ENCODE measurements at regions not wholly inside any gene's neighbourhood (a gene's known extent, or its start where the extent isn't known, plus 50 kb on each side); places are given as distances from the start of the nearest gene placed in this dataset.
A peak's percentile ranks its signal among the peaks of the same experiment; 100 is the strongest.
"Not testable (repeated sequence)": the region's sequence is repeated elsewhere in the genome, so short reads cannot be mapped to it uniquely, and the experiment has no call there.

DNA sequence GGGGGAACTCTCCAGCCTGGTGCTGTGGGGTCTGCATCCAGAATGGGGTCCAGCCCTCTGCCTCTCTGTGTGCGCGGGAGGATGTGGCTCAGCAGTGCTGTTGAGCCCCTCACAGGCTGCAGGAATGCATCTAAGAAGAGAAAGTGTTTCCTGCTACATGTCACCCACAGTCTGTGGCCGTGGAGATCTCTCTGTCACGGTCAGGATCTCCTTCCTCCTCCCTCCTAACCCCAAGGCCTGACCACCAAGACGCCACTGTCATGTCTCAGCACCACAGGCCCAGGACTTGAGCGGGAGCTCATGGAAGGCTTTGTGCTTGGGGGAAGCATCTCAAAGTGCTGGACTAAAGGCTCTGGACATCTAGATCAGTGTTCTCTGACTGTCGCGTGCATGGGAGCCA, 90.1 kb downstream of the SREK1 start:
- no peak for DNase-seq (ENCODE audit: low spot score)

DNA sequence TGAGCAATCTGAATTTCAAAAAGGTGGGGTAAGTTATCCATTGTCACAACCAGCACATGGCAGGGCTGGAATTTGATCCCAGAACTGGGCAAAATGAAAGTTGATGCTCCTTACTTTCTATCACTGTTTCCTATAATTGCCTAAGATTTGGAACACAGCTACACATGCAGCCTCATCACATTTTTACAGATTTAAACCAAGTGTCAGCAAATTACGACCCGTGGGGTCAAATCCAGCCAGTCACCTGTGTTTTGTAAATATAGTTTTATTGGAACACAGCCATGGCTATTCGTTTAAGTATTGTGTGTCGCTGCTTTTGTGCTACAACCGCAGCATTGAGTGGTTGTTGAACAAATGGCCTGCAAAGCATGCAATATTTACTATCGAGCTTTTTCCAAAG, 94.3 kb downstream of the SREK1 start:
- DNase-seq (ENCODE audit: low spot score) = no peak

DNA sequence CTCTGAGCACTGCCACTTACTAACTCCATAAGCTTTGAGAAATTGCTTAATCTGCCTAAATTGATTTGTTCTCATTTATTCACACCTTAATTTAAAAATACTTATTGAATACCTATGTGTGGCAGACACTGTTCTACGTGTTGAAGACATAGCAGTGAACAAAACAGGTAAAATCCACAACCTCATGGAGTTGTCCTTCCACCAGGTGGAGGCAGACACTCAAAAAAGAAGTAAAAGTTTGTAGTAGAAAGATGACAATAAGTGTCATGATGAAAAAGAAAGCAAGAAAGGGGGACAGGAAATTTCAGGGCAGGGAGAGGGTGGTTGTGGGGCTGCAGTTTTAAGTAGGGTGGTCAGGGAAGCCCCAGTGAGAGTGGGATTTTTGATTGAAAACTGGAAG, 94.9 kb downstream of the SREK1 start:
- no peak for DNase-seq (ENCODE audit: low spot score)

DNA sequence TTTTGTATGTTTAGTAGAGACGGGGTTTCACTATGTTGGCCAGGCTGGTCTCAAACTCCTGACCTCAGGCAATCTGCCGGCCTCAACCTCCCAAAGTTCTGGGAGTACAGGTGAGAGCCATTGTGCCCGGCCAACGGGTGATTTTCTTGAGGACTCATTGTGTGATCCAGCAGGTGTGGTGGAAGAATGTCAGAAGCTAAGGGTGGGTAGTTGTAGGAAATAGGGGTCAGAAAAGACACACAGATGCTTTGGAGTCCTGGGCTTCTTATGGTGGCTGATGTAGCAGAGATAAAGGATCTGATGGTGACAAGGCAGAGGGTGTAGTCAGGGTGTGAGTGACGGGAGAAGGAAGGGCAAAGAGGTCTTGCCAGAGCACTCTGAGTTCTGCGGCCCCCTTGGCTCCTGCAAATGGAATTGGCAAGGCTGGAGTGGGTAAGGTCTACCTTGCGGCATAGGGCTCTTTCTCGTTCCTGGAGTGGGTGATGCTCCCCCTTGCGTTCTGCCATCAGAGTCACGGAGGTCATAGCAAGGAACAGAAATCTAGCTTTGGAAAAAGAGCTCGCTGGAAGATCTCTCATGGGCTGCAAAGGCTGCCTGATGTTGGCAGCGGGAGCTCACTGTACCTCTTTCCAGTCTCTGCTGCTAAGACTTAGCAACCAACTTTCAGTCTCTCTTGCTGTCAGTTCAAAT, 97.2 kb downstream of the SREK1 start:
- no peak for DNase-seq (ENCODE audit: low spot score)

DNA sequence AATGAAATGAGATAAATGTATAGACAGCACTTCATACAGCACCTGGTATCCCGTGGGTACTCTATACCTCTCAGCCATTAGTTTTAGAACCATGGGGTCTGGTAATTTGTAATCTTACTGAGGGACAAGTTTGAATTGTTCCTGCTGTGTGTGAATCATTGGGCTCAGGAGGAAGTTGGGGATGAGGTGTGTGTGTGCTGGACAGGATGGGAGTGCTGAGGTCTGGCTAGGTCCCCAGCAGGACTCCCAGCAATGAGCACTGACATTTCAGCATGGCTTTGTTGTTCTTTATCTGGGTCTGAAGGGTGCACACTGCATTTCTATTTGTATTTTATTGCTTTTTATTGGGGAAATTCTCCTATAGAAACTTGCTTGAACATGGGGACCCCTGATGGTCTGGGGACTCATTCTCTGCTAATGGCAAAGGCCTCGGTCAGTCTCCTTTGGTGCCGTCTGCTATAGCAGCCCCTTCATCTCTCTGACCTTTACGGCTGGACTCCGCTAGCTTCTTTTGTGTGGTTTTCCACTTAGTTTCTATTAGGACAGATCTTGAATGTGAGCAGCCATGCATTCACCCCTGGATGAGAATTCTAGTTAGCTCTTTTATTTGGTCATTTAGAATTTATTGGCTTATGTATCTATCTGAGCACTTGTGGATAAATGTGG, 98.1 kb downstream of the SREK1 start:
- no peak for DNase-seq (ENCODE audit: low spot score)

DNA sequence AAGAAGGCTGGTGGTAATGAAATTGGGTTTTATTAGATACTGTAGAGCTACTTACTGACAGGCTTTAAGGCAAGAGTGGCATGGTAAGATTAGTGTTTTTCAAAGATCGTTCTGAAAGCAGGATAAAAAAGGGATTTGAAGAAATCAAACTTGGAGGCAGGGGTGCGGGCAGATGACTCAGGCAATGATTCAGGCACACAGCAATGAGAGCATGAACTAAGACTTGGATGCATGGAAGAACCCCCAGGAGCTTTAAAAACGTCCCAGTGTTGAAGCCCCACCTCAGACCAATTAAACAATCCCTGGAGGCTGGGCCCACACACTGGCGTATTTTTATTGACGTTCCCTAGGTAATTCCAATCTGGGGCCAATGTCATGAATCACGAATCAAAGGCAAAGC, 102.5 kb downstream of the SREK1 start:
- no peak for DNase-seq (ENCODE audit: low spot score)

DNA sequence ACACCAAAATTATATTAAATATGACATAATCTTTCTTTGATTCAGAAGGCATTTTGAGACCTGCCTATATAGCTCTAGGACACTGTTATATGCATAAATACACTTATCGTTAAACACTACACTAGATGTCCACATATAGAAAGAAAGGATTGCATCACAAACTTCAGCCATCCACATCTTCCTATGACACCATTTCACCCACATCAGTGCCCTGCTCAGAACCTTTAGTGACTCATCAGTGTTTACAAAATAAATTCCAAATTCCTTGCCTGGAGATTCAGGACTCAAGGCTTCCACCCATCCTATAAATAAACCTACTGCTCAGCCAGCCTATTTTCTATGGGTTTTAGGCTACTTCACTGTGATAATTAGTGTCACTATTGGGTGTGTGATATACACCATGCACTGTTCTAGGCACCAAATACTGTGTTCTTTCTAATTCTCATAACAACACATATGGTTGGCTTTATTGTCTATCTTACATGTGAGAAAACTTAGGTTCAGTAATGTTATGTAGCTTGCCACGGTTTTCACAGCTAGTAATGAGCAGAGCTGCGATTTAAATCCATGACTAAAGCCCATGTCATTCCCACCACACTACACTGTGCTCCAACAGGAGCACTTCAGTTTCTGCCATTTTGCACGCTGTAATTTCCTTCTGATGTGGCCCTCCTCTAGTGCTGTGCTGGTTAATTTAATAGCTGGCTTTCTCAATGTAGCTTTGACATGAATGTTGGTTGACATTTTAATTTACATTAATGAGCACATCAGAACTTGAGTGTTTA, 103.3 kb downstream of the SREK1 start:
- DNase-seq (ENCODE audit: low spot score) = peak; percentile 20

DNA sequence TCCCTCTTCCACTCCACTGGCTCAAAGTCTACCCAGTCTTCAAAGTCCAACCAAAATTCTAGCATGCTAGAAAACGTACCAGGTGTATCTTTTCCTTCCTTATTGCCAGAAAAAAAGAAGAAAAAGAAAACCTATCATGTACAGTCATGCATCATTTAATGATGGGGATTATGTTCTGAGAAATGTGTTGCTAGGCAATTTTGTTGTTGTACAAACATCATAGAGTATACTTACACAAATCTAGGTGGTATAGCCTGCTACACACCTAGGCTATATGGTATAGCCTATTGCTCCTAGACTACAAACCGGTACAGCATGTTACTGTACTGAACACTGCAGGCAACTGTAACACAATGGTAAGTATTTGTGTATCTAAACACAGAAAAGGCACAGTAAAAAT, 104.8 kb downstream of the SREK1 start:
- no peak for DNase-seq (ENCODE audit: low spot score)

DNA sequence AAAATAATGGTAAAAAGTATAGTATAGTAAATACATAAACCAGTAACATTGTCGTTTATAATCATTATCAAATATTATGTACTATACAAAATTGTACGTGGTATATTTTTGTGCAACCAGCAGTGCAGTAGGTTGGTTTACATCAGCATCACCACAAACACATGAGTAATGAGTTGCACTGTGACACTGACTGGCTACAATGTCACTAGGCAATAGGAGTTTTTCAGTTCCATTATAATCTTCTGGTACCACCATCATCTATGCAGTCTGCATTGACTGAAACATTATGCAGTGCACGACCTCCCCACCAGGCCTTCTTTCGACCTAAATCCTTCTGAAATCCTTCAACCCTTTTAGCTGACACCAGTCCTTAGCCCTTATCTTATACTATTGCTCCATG, 105.8 kb downstream of the SREK1 start:
- DNase-seq (ENCODE audit: low spot score) = no peak

DNA sequence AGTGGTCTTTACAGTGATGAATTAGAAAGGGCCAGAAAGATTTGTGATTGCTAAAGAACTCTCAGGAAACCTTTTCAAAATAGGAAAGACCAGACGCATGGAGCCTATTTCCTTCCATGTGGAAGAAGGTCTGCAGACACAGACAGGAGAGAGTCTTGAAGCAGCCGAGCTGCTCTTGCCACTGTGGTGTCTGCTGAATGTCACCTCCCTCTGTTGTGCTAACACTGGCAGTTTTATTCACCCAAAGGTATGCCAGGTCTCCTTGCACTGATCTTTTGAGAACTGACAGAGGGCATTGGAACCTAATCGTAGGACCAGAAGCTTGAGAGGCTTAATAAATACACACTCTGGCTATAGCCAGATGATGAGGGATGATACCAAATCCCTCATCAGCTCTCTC, 108.7 kb downstream of the SREK1 start:
- DNase-seq (ENCODE audit: low spot score) = no peak

DNA sequence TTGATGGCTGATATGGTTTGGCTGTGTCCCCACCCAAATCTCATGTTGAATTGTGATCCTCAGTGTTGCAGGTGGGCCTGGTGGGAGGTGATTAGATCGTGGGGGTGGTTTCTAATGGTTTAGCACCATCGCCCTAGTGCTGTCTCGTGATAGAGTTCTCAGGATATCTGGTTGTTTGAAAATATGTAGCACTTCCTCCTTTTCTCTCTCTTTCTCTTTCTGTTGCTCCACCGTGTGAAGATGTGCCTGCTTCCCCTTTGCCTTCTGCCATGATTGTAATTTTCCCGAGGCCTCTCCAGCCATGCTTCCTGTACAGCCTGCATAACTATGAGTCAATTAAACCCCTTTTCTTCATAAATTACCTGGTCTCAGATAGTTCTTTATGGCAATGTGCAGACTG, 111.6 kb downstream of the SREK1 start:
- DNase-seq (ENCODE audit: low spot score) = no peak

DNA sequence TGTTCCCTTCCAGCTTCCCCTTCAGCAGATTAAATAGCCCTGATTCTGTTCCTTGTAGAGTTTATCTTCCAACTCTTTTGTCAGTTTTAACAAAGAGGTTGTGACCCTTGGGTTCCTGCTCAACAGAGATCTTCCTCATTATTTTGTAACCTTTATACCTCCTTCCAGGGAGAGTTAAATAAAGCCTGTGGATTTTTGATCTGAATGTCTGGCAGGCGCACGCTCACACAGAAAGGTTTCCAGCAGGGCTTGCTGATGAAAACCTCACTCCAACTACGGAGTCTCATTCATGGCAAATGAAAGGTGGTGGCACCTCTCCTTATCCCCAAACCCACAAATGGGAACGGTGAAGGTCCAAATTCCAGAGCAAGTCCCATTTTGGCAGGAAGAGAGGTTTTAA, 129.0 kb downstream of the SREK1 start:
- no peak for DNase-seq (ENCODE audit: low spot score)

DNA sequence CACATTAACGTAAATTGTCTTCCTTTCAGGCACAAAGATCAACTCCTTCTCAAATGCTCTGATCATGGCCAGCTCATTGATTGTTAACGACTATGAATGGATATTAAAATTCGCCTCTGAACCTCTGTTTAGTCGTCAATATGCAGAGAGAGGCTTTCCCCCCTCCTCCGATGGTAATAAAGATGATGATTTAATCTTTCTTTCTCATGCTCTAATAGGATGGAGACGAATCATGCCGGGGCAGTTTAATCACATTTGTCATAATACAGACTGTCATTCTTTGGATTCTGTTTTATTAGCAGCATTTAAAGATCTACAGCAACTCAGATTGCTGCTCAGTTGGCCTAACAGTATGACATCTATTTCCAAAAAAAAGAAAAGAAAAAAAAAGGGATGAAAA, 132.9 kb downstream of the SREK1 start:
- no peak for DNase-seq (ENCODE audit: low spot score)

DNA sequence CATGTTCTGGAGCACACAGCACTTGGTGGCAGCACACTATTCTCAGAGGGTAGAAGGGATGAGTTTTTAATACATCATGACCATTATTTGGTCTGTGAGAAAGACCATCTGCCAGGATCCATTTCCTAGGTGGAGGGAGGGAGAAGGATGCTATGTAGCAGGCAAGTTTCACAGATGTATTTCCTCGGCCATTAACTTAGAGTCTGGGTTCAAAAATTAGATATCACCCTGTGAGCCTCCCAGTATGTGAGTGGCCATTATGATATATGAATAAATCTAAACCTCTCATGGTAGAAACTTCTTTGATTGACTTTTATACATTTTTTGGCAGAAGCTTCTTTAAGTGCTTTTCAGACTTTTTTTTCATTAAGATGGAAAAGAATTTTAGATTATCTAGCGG, 133.9 kb downstream of the SREK1 start:
- no peak for DNase-seq (ENCODE audit: low spot score)

DNA sequence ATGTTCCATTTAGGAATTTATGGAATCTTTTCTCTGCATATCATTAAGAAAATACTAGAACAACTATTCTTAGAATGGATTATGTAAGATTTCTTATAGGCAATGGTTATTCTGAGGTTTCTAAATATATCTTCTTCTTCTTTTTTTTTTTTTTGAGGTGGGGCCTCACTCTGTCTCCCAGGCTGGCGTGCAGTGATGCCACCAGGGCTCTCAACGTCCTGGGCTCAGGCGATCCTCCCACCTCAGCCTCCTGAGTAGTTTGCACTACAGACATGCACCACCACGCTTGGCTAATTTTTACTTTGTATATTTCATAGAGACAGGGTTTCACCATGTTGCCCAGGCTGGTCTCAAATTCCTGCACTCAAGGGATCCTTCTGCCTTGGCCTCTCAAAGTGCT, 137.2 kb downstream of the SREK1 start:
- no peak for DNase-seq (ENCODE audit: low spot score)

DNA sequence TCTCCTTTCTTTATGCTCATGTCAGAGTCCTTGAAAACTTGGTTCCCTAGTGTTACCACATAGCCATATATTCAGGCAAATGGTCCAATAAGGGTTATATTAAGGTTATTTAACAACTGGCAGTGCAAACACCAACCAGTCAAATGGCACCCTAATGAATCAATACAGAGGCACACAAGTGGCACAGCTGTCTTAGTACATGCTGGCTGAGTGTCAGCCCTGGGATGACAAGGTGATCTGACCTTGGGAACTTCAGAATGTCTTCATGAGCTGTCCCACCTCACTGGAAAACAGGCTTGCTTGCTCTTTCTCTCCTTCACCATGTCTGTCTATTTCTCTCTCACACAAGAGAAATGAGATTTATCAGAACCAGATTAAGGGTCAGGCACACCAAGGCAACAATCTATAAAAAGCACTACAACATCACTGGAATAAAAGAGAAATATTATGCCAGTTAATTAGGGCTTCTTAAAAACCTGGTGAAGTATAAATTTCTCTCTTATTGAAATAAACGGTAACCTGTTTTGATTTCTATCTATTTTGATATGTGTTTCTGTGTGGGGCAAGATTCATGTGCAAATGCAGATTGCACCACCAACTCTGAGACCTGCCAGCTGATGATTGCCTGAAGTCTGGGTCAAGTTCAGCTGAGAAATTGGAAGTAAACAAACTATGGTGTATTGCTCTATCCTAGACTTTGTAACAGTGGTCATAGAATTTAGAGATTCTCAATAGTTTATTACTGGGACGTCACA, 140.7 kb downstream of the SREK1 start:
- no peak for DNase-seq (ENCODE audit: low spot score)

DNA sequence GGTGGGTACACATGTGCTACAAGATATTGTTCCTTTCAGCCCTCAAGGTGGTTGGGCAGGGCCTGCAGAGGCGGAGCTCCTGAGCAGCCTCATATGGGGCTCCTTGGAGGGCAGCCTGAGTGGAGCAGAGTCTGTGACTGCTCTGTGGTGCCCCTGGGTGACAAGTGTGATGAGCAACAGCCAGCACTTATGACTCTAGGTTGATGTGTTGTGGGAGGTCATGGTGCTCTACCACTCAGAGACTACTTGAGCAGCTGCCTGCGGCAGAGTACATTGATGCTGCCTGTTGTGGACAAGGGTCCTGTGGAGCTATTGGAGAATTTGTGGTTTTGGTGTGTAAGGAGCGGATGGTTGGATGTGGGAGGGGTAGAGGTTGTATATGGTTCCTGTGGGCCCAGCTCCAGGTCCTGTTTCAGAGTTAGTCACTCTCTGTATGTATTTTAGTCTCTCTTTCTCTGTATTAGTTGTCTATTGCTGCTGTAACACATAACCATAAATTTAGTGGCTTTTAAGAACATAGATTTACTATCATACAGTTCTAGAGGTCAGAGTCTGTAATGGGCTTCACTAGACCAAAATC, 141.3 kb downstream of the SREK1 start:
- no peak for DNase-seq (ENCODE audit: low spot score)

DNA sequence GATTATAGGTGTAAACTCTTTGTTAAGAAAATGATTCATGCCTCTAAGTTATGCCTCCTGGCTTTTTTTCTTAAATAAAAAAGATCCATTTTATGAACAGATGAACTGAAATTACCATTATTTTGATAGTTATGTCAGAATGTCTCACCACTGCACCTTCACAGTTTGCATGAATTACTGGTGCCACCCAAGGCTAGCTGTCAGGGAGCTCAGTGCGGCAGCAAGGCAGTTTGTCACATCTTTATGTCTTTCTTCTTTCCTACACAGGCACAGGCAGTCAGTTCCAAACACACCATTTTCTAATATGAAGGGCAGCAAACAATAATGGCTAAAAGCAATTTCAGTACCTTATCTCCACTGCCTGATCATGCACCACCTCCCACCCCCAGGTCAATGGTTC, 147.7 kb downstream of the SREK1 start:
- no peak for DNase-seq (ENCODE audit: low spot score)

DNA sequence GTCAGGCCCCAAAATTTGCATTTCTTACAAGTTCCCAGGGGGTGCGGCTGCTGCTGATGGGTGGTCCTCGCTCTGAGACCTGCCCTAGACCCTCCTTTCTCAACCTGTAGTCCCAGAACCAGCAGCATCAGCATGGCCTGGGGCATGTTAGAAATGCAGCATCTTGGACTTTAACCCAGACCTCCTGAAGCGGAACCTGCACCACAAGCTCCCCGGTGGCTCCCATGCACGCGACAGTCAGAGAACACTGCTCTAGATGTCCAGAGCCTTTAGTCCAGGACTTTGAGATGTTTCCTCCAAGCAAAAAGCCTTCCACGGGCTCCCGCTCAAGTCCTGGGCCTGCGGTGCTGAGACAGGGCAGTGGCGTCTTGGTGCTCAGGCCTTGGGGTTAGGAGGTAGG, 149.8 kb downstream of the SREK1 start:
- not testable (repeated sequence) for DNase-seq (ENCODE audit: low spot score)

DNA sequence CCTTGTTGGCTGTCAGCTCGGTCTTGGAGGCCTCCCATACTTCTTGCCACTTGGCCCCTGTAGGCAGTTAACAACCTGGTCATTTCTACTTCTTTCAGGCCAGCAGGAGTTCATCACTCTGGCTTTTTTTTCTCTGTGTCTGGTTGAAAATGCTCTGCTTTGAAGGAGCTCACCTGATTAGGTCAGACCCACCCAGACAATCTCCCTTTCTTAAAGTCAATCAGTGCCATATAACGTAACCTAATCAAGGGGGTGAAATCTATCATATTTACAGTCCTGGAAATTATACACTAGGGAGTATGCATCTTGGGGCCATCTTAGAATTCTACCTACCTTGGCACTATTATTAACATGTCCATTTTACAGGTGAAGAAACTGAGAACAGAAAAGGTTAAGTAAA, 155.4 kb downstream of the SREK1 start:
- no peak for DNase-seq (ENCODE audit: low spot score)

DNA sequence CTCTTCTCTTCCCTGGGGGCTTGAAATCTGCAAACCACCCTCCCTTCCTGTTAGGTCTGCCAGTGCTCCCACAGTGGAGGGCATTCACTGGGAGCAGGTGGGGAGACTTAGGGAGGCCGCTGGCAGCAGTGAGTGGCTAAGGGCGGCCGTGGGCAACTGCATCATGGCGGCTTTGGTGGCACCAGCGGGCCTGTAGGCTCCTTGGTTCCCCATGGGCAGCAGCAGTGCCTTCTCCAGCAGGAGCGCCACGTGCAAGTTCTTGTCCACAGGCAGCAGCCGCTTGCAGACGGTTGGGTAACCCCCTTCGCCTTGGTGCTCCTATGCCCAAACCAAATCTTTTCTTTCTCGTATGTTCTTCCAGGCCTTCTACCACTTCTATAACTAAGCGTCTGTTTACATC, 158.2 kb downstream of the SREK1 start:
- no peak for DNase-seq (ENCODE audit: low spot score)

DNA sequence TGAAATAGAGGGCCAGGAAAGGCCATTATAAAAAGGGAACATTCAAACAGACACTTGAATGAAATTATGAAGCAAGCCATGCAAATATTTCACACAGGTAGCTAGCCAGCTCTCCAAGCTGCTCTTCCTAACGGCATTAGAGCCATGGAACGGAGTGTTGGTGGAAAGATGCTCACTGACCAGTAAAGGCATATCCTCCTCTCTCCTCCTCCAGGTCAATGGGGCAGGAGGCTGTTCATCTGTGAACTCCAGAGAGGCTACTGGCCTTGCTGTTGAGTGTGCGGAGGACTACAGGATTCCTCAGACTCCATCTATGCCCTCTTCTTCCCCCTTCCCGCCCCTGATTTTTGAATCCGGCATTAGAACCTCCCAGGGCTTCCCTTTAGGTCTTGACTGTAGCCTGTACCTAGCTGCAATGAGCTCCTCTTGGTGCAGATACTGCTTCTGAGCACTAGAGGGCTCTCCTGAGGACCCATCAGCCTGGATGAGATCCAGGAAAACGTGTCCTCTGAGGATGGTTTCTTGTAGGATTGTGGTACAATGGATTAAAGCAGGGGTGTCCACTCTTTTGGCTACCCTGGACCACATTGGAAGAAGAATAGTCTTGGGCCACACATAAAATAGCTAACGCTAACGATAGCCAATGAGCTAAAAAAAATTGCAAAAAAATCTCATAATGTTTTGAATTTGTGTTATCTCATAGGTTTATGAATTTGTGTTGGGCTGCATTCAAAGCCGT, 162.2 kb downstream of the SREK1 start:
- DNase-seq (ENCODE audit: low spot score) = peak; percentile 76
